ENCODE measurements at regions not wholly inside any gene's neighbourhood (a gene's known extent, or its start where the extent isn't known, plus 50 kb on each side); places are given as distances from the start of the nearest gene placed in this dataset.

- TF ChIP-seq CTCF (IDR thresholded peaks at IDR 0.05) (no peak), HOXB13 (CRISPR knock-in tag; IDR thresholded peaks at IDR 0.05; ENCODE audit: low read depth) (no peak)
Observed at GRCh38 chr2:154526234-154526633, 172.3 kb upstream of the KCNJ3 start (continued).

- no peaks in the 10 kb centered on the region for H3K9me3 ChIP-seq
- DNase-seq (ENCODE audit: low read depth in 1 of 2, low spot score in 1 of 2) (no peak), FAIRE-seq (no peak), ATAC-seq (no peak)
- no peak overlapping the region for H3K4me2 ChIP-seq
- H3K27ac ChIP-seq = no peak overlapping the region
- ChIA-PET POLR2A (no interaction called here), CTCF (interaction anchor here (1.4 kb wide), 1 partner anchor 12 kb away, joined by 3 read pairs; no protein-coding TSS in a partner anchor)
- TF ChIP-seq BCL3 (IDR thresholded peaks at IDR 0.05) (no peak), TFCP2L1 (CRISPR knock-in tag; IDR thresholded peaks at IDR 0.05) (no peak), FOSB (CRISPR knock-in tag; IDR thresholded peaks at IDR 0.05) (no peak), USF2 (IDR thresholded peaks at IDR 0.05) (no peak), EHF (CRISPR knock-in tag; IDR thresholded peaks at IDR 0.05) (no peak), POLR2AphosphoS2 (conservative IDR thresholded peaks at IDR 0.05; ENCODE audit: low read length) (no peak), MAZ (IDR thresholded peaks at IDR 0.05; ENCODE audit: borderline replicate concordance, low read depth, low read length) (no peak)
- no peaks in the 10 kb centered on the region for H3K4me1 ChIP-seq
- H3K4me3 ChIP-seq = no peak overlapping the region
- 52% methylated on average over 5 of the region's 5 CpGs for WGBS (ENCODE audit: missing lambda C conversion rate)
Observed at GRCh38 chr2:154527962-154528361, 170.5 kb upstream of the KCNJ3 start.

GRCh38 chr2:154532004-154532403 lies 166.5 kb upstream of the KCNJ3 start:
- H3K4me3 ChIP-seq = no peak overlapping the region
- DNase-seq (ENCODE audit: low read depth in 1 of 2, low spot score in 1 of 2) (no peak), FAIRE-seq (no peak), ATAC-seq (no peak)
- POLR2A ChIA-PET = no interaction called here
- no peak overlapping the region for H3K4me2 ChIP-seq
- no peak overlapping the region for H3K27ac ChIP-seq
- H3K4me1 ChIP-seq = no peaks in the 10 kb centered on the region
- CTCF ChIA-PET = no interaction called here
- WGBS (ENCODE audit: missing lambda C conversion rate) = 82% methylated on average over 3 of the region's 3 CpGs
- H3K9me3 ChIP-seq = no peaks in the 10 kb centered on the region
- TF ChIP-seq FOXS1 (CRISPR knock-in tag; IDR thresholded peaks at IDR 0.05) (no peak), MAZ (IDR thresholded peaks at IDR 0.05; ENCODE audit: borderline replicate concordance, low read depth, low read length) (no peak), REST (IDR thresholded peaks at IDR 0.05) (no peak), HMGXB4 (CRISPR knock-in tag; IDR thresholded peaks at IDR 0.05; ENCODE audit: borderline replicate concordance) (no peak), USF2 (IDR thresholded peaks at IDR 0.05) (no peak), MAX (IDR thresholded peaks at IDR 0.05) (no peak), HOXB5 (CRISPR knock-in tag; IDR thresholded peaks at IDR 0.05) (no peak), ZC3H11A (IDR thresholded peaks at IDR 0.05) (no peak), ESRRA (IDR thresholded peaks at IDR 0.05; ENCODE audit: borderline replicate concordance, low read length) (no peak), RCOR1 (IDR thresholded peaks at IDR 0.05; ENCODE audit: low read depth, low read length) (no peak), RAD21 (conservative IDR thresholded peaks at IDR 0.05 in 1 of 2, IDR thresholded peaks at IDR 0.05 in 1 of 2) (no peak), KDM5A (IDR thresholded peaks at IDR 0.05) (no peak), TP53 (CRISPR knock-in tag; IDR thresholded peaks at IDR 0.05) (no peak), PBX3 (IDR thresholded peaks at IDR 0.05) (no peak), EP300 (IDR thresholded peaks at IDR 0.05) (no peak)

Data from A549 (cell line).